GM18873 (cell line): ENCODE measurements at regions not wholly inside any gene's neighbourhood (a gene's known extent, or its start where the extent isn't known, plus 50 kb on each side); places are given as distances from the start of the nearest gene placed in this dataset.

Experiments
- ATAC-seq: cut with Tn5 transposase; IDR thresholded peaks from one replicate; pipeline ENCODE4 v1.9.1; 2021; ENCODE audit warnings: mild to moderate bottlenecking, moderate library complexity, moderate number of reproducible peaks; ENCODE audit not compliant: unreplicated experiment, low FRiP score

GRCh38 chr12:125221602-125222001 lies 156.4 kb downstream of the AACS start:
- ATAC-seq: no peak

DNA sequence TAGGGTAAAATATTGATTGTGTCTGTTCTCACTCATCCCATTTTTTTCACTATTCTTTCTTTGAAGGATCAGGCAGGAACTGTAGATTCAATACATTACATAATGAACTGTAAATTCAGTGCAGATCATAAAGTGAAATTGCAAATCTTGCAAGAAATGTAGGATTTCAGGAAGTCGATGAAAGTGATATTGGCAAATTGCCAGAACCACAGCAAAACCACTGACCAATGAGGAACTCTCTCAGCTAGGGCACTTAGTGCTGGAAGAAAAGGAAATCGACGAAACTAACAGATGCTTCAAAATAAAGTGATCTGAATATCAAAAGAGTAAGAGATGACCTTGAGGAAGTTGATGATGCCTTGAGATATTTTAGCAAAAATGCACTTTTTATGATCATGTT lies 157.6 kb downstream of the AACS start:
- ATAC-seq: no peak

GRCh38 chr12:125225641-125226040 lies 160.4 kb downstream of the AACS start:
- ATAC-seq: no peak

DNA sequence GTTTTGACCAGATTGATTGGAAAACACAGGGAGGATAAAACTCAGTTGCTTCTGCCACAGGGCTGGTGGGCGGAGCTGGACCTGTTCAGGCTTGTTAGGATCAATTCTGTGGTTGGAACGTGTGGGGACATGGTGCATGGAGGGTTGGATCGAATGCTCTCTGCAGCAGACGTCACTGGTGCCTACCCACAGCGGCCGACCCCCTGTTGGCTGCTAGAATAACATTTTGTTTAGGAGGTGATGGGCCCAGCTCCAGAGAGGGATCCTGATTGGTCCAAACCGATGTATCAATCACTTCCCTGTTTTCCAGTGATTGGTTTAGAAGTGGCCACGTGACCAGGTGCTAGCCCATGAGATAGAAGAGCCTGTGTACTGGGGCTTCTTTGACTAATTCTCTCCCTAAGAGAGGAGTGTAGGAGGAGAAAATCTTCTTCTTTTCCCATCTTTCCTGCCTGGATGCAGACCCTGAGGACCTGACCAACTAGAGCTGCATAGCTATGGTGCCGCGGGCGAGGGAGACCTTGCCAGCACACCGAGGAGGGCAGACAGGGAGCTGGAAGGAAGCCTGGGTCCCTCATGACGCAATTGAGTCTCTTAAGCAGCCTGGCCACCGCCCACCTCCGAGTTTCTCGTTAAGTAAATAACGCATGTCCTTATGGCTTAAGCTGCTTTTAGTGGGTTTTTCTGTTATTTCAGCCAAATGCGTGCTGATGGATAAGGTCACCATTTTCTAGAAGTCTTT lies 163.5 kb downstream of the AACS start:
- no peak for ATAC-seq

GRCh38 chr12:125229878-125230530 lies 164.8 kb downstream of the AACS start:
- ATAC-seq: no peak

DNA sequence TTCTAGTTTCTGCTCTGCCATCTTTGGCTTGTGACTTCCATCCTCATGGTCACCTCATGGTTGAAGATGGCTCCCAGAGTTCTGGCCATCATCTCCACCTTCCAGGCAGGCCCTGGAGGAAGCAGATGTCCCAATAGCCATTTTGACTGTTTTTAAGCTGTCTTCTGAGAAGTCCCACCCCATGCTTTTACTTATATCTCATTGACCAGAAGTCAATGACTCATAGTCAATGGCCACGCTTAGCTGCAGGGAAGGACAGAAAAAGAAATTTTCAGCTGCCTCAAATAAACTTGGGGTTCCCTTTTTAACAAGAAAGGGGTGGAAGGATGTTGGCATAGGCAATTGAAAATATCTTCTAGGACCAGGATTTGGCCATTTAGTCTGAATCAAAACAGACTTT lies 168.1 kb downstream of the AACS start:
- ATAC-seq: no peak

DNA sequence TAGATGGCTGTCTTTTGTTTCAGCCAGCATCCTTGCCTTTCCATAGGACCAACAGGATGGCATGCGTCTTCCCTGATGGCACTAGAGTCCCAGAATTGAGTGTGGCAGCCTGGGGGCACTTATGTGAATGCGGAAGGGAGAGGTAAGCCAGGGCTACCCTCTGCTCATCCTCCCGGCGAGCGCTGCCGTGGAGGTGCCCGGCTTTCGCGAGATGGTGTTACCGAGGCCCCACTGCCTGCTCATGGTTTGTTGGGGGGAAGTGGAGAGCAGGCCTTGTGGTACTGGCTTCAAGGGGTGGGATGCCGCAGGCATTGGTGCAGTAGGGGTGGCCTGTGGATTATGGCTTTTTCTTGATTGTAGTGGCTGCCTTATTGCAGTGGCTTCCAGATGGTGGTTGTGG lies 174.3 kb downstream of the AACS start:
- no peak for ATAC-seq

GRCh38 chr12:125240717-125241116 lies 175.5 kb downstream of the AACS start:
- no peak for ATAC-seq

GRCh38 chr12:125243811-125244210 lies 178.6 kb downstream of the AACS start:
- no peak for ATAC-seq

GRCh38 chr12:125244338-125244737 lies 179.1 kb downstream of the AACS start:
- no peak for ATAC-seq

GRCh38 chr12:125245581-125246557 lies 180.6 kb downstream of the AACS start:
- no peak for ATAC-seq

GRCh38 chr12:125247477-125247876 lies 182.2 kb downstream of the AACS start:
- no peak for ATAC-seq

GRCh38 chr12:125249066-125249824 lies 184.0 kb downstream of the AACS start:
- ATAC-seq: no peak

GRCh38 chr12:125249932-125250331 lies 184.7 kb downstream of the AACS start:
- no peak for ATAC-seq

- no peak for ATAC-seq
Measured at GRCh38 chr12:125254236-125254635, 189.0 kb downstream of the AACS start.

DNA sequence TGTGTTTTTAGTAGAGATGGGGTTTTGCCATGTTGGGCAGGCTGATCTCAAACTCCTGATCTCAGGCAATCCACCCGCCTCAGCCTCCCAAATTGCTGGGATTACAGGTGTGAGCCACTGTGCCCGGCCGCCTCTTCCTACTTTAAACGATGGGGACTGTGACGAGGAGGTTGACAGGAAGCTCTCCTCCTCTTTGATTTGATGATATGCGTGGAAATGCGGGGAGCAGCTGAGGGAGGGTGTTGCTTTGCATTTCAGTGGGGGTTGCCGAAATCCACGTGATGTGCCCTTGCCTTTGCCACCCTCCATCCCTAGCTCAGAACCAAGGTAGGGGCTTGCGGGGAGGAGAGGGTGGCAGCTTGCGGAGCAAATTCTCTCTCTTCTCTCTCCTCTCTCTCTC lies 189.6 kb downstream of the AACS start:
- ATAC-seq: no peak

DNA sequence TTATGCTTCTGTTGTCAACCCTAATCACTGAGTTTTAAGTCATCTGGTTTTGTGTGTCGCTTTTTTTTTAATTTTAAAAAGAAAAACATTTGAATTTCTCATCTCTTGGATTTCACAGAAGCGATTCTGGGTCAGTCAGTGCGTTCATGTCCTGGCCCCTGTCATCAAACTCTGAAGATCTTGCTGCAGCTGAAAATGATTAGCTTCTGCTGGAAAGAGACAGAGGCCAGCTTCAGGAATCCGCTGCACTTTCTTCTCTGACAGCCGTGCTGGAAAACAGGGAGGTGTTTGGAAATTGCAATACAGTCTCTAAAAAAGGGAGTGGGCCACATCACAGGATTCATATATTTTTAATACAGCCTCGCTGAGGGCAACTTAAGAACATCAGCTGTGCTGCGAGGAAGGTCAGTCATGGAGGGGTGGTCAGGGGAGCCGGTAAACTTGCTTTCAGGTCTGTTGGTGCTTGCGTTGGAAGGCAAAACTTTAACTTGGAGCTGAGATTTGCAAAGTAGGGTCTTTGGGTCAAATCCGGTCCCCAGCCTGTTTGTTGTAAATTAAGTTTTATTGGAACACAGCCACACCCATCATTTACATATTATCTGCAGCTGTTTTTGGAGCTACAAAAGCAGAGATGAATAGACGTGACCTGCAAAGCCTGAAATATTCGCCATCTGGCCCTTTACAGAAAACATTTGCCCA lies 190.8 kb downstream of the AACS start:
- no peak for ATAC-seq

GRCh38 chr12:125256634-125256936 lies 191.3 kb downstream of the AACS start:
- ATAC-seq: no peak

DNA sequence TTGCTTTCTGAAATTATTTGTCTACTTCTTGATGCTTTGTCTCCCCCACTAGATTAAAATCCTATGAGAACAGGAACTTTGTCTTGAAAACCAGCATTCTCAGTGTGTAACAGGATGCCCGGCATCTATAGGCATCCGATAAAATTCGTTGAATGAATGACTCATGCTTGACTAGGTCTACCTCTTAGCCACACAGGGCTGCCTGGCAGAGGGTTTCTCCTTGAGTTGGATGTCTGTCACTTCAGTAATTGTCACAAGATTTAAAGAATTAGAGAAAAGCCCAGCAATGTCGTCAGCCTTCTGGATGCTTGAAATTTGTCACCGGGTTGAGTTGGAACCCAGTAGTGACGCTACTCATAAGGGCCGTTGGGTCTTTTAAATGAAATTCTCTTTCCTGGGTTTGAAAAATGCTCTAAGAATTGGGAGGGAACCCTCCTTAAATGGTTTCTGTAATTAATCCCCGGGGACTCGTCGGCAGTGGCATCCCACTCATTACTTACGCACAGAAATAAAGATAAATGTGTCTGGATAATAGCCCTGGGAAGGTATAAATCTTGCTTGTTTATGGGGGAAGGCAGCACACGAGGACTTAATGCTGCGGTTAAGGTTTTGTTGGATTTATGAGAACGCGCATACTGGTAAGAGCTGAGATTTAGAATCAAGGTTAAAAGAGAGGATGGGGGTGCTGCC lies 194.1 kb downstream of the AACS start:
- no peak for ATAC-seq
